NCI-H69 (cell line): ENCODE measurements at regions not wholly inside any gene's neighbourhood (a gene's known extent, or its start where the extent isn't known, plus 50 kb on each side); places are given as distances from the start of the nearest gene placed in this dataset.
"Not testable (repeated sequence)": the region's sequence is repeated elsewhere in the genome, so short reads cannot be mapped to it uniquely, and the experiment has no call there.

Experiments used
- DNase-seq: peaks from one replicate; lab custom pipeline; 2025; lab: John Stamatoyannopoulos, UW

DNA sequence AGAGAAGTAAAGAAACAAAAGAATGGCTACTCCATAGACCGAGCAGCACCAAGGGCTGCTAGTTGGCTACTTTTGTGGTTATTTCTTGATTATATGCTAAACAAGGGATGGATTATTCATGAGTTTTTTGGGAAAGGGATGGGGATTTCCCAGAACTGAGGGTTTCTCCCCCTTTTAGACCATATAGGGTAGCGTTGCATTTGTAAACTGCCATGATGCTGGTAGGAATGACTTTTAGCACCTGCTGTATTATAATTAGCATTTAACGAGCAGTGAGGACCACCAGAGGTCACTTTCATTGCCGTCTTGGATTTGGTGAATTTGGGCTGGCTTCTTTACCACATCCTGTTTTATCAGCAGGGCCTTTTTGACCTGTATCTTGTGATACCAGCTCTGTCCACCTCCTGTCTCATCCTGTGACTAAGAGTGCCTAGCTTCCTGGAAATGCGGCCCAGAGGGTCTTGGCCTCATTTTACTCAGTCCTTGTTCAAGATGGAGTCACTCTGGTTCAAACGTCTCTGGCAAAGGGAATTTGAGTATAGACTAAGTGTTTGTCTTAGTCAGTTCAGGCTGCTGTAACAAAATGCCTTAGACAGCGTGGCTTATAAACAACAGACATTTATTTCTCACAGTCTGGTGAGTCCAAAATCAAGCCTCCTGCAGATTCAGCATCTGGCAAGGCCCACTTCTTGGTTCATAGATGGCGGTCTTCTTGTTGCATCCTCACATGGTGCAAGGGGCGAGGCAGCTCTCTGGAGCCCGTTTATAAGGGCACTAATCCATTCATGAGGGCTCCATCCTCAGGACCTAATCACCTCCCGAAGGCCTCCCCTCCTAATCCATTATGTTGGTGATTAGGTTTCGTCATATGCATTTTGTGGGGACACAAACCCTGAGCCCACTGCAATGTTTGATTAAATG is 348.3 kb upstream of the SFSWAP start:
- no peak for DNase-seq

DNA sequence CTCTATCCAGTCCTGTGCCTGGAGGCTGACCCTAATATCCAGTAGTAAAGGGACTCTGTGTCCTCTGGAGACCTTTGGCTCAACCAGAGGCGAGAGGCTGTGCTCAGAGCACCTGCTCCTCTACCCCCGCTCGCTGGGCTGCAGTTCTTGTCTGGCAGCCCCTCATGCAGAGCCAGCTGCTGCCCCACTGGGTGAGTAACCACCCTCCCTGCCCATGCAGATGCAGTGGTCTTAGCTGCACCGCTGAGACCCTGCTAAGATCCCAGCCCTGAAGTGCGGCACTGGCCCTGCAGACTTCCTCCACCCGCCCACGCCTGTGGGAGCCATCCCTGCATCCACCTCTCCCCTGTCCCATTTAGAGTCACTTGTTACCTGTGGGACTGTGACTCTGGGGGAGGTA is 347.5 kb upstream of the SFSWAP start:
- DNase-seq: no peak

DNA sequence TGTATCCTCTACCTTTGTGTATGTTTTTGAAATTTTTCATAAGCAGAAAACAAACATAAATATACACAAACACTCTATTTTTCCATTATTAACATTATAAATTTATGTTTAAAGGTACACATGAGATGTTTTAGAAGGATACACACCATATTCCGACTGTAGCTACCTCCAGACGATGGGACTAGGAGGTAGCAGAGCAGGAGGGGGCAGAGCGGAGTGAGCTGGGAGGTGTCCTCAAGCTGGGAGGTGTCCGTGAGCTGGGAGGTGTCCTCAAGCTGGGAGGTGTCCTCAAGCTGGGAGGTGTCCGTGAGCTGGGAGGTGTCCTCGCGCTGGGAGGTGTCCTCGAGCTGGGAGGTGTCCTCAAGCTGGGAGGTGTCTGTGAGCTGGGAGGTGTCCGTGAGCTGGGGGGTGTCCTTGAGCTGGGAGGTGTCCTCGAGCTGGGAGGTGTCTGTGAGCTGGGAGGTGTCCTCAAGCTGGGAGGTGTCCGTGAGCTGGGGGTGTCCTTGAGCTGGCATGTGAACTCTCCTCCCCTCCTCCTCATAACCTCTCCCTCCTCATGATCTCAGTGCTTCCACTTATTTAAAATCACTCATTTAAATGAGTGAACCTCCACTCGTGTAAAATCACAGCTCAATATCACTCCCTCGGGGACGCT is 346.9 kb upstream of the SFSWAP start:
- no peak for DNase-seq

DNA sequence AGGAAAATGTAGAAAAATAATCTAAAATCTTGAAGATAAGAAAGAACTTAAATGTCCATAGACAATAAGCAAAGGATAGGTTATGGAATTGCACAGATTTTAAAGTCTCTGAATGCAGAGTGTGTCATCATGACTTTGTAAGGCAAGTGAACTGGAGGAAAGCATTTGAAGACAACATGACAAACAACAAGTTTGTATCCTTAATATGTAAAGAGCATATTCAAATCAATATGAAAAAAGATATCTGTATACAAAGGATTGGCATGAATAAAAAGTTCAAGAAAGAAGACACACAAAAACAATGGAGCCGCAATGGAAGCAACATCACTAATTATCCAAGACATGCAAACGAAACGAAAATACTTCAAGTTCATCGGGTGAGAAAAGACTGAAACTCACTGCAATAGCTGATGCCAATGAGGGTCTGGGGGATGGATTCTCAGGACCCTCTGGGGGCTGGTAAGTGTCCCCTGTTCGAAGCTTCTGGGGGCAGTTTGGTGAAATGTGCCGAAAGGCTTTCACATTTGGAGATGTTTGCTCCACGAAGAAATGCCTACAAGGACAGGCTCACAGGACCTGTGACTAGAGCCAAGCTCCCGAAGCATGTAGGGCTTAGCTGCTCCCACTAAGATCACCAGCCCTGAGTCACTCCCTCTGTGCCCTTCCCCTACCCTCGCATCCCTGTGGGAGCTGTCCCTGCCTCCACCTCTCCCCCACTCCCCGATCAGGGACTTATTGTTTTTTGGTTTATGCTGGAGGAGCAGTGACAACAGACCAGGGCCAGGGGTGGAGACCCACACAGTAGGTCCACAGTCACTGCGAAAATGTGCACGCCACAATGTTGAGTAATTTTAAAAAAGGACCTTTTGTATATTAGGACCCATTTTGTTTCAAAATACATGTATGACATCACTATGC is 345.7 kb upstream of the SFSWAP start:
- DNase-seq: no peak

DNA sequence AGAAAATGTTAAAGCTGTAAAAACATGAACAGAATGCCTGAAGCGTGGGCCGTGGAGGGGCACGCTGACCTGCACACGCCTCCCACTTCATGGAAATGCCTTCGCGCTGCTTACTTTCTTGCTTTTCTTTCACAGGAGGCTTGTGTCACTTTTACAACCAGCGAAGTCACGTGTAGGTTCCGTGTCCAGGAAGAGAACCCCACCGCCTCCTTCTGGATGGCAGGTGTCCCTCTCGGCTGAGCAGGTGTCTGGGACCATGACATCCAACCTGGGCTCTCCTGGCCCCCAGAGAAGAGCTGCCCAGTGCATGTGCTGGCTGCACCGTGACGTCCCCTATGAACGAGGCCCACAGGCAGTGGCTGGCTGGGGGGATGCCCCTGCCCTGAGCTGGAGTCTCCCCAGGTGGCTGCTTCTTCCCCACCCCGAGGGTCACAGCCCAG is 345.0 kb upstream of the SFSWAP start:
- no peak for DNase-seq

DNA sequence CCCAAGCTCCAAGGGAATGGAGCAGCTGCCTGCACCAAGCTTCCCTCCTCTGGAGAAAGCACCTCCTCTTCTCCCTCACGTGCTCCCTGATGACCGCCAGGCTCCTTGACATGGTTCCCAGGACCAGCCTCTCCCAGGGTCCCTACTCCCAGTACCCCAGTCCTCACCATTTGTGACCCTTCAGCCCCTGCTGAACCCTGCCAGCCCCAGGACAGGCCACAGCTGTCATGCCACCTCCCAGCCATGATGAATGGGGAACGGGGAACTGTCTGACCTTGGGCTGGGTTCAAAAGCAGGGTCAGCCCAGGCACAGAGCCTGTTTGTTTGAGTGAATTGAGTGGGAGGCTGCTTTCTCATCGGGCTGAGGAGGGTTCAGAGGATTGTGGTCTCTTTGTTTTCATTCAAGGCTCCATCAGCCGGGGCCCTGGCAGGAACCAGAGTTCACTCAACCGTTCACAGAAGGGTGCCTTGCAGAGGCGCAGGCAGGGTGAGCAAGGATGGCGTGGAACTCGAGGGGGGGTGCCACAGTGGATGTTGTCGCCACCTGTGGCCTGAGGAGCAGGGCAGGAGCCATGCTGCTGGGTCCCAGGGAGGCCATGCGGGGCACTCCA is 344.5 kb upstream of the SFSWAP start:
- DNase-seq: no peak

DNA sequence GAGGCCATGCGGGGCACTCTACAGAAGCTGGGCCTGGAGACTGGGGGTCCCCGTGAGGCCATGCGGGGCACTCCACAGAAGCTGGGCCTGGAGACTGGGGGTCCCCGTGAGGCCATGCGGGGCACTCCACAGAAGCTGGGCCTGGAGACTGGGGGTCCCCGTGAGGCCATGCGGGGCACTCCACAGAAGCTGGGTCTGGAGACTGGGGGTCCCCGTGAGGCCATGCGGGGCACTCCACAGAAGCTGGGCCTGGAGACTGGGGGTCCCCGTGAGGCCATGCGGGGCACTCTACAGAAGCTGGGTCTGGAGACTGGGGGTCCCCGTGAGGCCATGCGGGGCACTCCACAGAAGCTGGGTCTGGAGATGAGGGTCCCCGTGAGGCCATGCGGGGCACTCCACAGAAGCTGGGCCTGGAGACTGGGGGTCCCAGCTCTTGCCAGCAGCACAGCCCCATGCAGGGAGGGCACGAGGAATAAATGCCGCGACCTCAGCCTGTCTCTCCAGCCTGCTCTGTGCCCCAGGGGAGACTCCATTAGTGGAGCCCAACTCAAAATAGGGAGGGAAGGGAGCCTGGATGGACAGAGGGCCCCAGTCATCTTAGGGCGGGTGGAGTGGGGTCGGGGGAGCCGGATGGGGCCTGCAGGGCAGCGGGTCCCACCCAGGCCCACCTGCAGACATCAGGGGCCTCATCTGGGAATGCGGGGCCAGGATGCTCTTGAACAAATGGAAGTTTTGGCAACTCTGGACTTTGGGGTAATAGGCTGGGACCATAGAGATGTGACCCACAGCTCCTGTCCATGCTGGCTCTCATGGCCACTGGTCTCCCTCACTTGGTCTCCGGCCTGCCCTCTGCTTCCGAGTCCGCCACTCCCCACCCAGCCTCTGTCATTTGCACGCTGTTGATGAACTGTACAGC is 343.6 kb upstream of the SFSWAP start:
- DNase-seq: not testable (repeated sequence)

DNA sequence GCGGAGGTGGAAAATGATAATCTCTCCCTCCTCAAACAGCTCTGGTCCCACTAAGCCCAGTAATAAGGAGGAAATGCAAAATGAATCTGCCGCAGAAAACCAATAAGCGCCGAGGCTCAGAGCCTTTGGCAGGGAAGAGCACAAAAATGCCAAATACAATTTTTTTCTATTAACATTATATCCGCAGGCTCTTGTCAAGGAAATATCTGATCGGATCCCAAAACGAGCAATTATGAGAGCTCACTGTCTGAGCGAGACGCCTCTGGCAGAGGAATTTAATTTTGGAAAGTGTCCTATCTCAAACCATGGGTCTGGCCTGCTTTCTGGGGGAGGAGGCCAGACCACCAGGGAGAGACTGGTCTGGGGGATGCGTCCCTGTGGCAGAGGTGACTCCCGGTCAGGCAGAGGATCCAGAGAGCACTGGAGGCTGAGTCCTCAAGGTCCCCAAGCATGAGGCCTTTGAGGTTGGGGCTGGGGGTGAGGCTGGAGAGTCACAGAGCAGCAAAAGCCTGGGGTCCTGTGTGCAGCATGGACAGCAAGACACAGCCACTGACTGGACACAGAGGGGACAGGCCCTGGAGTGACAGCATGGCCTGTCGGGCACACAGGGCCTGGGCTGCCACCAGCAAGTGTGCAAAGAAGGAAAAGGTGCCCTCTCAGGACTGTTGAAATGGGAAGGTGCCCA is 342.8 kb upstream of the SFSWAP start:
- no peak for DNase-seq

DNA sequence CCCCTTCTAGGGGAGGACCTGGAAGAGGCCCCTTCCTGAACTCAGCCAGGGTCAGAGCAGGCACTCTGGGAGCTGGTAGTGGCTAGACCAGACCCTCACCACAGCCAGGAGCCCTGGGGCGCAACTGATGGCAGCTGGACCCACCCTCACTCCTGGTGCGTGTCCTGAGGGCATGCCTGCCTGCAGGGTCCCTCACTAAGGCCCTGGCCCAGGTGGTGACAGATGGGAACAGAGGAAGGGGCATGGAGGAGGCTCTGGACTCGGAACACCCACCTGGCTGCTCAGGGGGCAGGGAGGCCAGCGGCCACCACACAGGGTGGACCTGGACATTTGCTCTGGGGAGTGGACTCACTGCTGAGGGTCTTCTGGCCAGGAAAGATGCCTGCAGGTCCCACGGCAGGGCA is 342.2 kb upstream of the SFSWAP start:
- DNase-seq: no peak

DNA sequence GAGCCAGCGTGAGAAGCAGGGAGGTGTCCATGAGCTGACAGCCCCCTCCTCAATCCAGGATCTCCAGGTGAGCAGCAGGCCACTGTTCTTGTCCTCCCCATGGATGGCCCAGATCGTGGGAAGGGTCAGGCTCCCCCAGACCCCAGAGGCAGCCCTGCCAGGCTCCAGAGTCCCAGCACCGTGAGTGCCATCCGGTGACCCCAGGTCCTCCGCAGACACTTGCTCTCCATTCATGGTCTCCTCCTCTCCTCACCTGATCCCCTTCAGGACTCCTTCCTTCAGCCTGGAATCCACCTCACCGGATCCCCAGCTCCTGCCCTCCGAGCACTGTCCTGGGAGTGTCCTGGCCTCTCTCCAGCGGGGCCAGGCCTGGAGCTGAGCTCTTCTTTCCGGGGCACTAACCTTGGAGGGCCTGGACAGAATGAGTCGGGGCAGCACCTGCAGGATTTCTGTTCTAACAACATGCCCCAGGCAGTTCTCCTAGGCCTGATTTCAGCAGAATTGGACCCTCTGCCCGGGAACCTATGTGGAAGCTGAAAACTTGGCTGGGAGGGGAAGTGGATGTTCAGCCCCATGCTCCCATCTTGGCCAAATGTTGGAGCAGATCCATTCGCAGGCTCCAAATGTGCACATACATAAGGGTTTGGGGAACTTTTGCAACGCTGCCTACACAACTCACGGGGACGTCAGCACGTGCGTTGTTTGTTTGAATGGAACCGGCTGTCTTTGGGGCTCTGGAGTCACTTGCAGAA is 341.6 kb upstream of the SFSWAP start:
- DNase-seq: no peak

DNA sequence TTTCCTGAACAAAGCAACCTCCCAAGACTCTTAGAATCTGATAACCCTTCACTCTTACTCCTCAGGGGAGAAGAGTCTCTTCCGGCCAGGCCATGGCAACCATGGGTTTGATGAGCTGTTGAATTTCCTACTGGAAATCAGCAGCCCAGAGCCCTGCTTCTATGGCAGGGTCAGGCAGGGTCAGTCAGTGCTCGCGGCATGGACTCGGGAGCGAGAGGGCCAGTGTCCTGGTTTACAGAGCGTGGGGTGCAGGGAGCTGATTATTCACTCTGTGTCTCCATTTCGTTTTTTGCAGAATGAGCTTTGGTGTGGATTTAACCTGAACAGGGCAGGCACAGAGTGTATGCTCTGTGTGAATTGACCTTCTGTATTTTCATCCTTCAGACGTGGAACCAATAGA is 340.6 kb upstream of the SFSWAP start:
- DNase-seq: no peak

DNA sequence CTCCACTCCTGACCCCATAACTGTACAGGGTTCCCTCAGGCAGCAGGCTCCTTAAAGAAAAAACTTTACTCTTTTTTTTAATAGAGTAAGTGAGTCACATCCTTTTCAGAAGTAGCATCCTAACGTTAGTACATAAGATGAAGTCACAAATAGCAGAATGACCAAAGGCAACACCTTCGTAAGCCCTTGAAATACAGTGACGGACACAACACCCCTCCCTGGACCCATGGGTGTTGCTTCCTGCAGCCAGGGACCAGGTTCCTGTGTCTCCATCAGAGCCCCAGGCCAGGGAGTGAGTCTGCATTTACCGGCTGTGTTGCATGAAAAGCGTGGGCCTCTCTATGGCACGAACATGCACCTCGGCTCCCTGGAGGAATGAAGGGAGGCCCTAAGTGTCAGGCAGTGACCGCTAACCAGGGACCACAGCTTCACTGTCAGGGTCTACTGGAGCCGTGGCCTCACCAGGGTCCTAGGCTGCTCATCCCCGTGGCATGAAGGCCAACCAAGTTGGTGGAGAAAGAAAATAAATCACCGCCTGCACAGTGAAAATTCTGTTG is 340.0 kb upstream of the SFSWAP start:
- DNase-seq: no peak

DNA sequence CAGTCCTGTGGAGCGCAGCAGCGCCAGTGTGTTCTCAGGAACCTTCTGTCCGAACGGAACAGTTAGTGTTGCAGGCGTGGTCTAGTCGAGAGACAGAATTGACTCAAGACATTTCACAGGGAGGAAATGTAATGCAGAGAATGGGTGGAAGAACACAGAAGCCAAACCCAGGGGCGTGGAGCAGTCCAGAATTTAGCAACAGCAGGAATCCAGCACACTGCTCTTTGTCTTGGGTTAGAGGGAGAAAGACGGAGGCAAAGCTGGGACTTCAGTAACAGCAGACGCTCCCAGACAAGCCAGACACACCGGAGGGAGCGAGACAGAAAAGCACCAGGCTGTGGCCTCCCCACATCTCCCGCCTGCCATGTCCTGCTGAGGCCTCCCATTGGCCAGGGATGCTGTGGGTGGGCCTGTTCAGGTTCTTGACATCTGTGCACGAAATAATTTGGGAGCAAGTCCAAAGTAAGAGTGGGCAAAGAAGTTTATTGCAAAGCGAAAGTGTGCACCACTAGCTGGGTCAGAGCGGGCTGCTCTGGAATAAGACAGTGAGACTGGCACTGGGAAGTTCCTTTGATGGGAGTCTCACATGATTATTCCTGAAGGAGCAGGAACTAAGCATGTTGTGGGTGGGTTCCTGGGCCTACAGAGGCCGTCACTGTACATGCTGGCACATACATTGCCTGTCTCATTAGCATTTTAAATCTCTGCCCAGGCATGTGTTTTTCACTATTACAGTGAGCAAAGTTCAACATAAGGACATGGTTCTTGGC is 339.3 kb upstream of the SFSWAP start:
- no peak for DNase-seq

DNA sequence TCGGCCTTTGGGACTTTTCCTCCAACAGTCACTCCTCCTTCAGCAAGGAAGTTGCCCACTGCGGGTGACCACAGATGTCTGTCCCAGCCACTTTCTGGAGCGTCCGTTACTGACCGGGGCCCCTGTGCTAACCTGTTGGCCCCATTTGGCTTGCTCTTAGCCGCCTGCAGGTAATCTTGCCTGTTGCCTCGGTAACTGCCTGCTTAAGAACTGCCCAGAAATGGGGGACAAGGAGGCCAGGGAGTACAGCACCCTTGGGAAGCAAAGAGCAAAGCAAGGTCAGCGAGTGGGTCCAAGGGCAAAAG is 338.8 kb upstream of the SFSWAP start:
- no peak for DNase-seq

DNA sequence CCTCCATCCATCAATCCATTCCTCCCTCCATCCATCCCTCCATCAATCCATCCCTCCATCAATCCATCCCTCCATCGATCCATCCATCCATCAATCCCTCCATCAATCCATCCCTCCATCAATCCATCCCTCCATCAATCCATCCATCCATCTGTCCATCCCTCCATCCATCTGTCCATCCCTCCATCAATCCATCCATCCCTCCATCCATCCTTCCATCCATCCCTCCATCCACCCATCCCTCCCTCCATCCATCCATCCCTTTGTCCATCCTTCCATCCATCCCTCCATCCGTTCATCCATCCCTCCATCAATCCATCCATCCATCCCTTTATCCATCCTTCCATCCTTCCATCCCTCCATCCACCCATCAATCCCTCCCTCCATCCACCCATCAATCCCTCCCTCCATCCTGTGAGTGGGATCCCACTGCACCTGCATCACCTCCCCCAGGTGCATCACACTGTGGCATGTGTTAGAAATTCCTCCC is 338.1 kb upstream of the SFSWAP start:
- DNase-seq: no peak

DNA sequence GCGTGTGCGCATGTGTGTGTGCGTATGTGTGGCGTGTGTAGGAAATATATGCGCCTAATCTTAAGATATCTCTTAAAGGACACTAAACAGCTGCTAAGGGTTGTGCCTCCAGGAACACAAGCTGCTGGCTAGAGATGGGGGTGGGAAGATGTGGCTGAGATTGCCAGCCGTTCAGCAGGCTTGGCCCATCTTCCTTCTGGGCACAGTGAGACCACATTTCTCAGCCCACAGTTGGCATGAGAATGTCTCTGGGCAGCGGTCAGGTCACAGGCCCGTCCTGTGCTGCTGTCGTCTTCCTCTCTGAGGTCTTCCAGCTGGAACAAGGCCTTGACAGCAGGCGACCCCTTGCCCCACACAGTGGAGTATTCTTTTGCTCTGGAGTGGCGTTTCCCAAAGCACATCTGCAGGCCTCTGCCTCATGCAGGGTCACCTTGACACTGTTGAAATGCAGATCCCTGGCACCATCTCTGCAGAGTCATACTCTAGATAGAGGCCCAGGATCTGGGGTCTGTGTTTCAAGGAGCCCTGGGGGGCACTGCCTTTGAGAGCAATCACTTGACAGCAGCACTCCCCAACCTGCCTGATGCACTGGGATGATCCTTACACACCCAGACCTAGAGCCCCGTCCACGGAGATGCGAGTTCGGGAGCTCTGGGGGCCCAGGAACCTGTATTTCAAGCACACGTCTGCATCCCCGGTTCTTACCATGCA is 335.5 kb upstream of the SFSWAP start:
- no peak for DNase-seq

DNA sequence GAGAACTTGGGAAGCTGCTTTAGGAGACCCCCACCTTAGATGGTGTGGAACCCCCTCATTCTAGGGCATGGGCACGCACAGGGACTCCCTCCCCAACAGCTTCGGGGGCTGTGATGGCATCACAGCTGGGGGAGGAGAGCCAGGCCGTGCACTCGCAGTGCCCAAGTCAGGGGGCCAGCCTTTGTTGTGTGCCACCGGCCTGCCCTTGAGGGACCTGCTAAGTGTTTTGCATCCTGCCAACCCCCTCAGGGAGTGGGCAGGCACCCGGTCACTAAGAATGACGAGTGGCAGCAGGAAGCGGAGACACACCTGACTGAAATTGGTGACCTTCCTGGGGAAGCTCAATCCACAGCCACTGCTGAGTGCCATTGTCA is 334.9 kb upstream of the SFSWAP start:
- no peak for DNase-seq
